ENCODE measurements at regions not wholly inside any gene's neighbourhood (a gene's known extent, or its start where the extent isn't known, plus 50 kb on each side); places are given as distances from the start of the nearest gene placed in this dataset.

DNA sequence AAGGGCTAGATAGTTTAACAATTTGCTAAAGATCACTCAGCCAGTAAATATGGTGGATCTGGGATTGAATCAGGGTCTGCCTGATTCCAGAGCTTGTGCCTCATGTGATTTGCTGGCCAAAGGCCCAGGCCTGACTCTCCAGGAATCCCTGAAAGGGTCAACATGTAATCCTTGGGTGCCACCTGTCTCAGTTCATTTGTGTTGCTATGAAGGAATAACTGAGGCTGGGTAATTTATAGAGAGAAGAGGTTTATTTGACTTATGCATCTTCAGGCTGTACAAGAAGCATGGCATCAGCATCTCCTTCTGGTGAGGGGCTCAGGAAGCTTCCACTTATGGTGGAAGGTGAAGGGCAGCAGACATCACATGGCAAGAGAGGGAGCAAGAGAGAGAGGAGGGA, 144.9 kb downstream of the FCRL5 start:
- TF ChIP-seq, protein P1, sequence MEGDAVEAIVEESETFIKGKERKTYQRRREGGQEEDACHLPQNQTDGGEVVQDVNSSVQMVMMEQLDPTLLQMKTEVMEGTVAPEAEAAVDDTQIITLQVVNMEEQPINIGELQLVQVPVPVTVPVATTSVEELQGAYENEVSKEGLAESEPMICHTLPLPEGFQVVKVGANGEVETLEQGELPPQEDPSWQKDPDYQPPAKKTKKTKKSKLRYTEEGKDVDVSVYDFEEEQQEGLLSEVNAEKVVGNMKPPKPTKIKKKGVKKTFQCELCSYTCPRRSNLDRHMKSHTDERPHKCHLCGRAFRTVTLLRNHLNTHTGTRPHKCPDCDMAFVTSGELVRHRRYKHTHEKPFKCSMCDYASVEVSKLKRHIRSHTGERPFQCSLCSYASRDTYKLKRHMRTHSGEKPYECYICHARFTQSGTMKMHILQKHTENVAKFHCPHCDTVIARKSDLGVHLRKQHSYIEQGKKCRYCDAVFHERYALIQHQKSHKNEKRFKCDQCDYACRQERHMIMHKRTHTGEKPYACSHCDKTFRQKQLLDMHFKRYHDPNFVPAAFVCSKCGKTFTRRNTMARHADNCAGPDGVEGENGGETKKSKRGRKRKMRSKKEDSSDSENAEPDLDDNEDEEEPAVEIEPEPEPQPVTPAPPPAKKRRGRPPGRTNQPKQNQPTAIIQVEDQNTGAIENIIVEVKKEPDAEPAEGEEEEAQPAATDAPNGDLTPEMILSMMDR (IDR thresholded peaks at IDR 0.05 in 8 of 11, conservative IDR thresholded peaks at IDR 0.05 in 3 of 11): no peak
- TF ChIP-seq POLR2A (IDR thresholded peaks at IDR 0.05): no peak
- no peak for TF ChIP-seq POLR2AphosphoS5 (IDR thresholded peaks at IDR 0.05)

Data from spleen (tissue), 7 donors.